Activated CD4-positive, CD25-positive, alpha-beta regulatory T cell treated with anti-CD3 and anti-CD28 coated beads, Interleukin-2, amount 50 U/mL, for 72 hours (primary cell): ENCODE measurements at regions not wholly inside any gene's neighbourhood (a gene's known extent, or its start where the extent isn't known, plus 50 kb on each side); places are given as distances from the start of the nearest gene placed in this dataset.
A peak's percentile ranks its signal among the peaks of the same experiment; 100 is the strongest.
"Not testable (repeated sequence)": the region's sequence is repeated elsewhere in the genome, so short reads cannot be mapped to it uniquely, and the experiment has no call there.

Experiments used
- DNase-seq: peaks from one replicate; pipeline ENCODE4 v3.0.0; 2021

GRCh38 chrX:140163371-140164159, 198.2 kb upstream of the CXorf66 start:
- no peak for DNase-seq

DNA sequence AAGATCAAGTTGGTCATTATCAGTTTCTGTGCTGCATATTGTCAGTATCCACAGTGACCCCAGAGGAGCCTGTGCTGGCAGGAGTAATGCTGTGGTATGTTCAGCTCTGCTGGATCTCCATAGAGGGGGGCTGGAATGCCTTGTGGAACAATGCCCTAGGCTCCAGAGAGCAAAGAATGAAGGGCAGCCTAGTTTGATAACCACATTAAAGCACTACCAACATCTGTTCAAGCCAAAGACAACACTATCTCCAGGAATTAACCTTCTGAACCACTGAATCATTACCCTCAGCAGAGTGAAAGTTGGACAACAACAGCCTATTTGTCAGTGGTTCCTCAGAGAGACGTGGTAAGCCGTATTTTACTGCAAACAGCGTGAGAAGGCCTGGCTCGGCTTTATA, 192.3 kb upstream of the CXorf66 start:
- DNase-seq: no peak

- DNase-seq: no peak
Observed at GRCh38 chrX:140157143-140157542, 191.8 kb upstream of the CXorf66 start.

GRCh38 chrX:140151316-140151715, 186.0 kb upstream of the CXorf66 start:
- DNase-seq: no peak

DNA sequence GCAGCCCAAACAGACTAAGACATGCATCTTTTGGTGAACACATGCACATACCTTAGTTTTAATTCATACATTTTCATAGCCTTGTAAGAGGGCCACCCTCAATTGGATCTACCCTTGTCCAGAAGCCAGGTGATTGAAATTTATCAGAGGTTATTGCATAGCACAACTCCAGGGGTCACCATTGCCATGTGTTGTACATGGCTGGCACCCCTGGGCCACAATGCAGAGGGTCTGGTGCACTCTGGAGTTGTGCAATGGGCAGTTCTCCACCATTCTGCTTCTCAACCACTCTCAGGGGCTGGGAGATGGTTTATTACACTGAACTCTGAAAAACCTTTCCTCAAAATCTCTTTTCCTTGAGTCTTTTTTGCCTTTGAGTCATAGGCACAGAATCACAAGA, 184.4 kb upstream of the CXorf66 start:
- DNase-seq: no peak

- DNase-seq: peak; percentile 34
Observed at GRCh38 chrX:140141444-140142029, 176.2 kb upstream of the CXorf66 start.

DNA sequence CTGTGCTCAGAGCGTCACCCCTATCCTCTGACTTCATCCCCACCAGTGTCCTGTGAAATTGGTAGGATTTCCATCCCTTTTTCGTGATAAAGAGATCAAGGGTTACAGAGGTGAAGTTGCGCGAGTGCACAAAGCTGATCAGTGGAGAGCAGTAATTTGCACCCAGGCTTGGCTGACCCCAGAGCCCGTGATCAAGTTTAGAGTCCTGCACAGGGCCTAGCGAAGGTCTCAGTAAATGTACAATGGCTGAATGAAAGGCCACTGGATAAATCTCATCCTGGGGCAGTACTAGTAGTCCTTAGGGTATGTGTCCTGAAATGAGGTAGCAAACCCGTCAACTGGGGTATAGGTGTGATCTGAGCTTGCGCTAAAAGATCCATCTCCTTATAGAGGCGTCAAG, 173.2 kb upstream of the CXorf66 start:
- DNase-seq: not testable (repeated sequence)

DNA sequence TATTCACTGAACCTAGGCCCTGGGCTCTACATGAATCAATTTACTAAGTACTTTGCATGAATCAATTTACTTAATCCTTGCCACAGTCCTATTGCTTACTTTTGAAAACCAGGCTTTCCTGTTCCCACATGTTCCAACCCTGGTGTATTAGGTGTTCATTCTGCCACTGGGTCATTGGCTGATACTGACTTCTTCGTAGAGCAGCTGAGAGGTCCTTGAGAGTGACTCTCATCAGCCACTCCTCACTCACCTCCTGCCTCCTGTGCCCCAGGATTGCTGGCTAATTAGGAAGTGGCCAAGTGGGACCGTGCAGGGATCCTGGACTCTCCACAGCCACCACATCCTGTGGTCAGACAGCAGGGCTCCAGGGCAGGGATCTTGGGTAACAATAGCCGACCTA, 172.7 kb upstream of the CXorf66 start:
- DNase-seq: not testable (repeated sequence)

DNA sequence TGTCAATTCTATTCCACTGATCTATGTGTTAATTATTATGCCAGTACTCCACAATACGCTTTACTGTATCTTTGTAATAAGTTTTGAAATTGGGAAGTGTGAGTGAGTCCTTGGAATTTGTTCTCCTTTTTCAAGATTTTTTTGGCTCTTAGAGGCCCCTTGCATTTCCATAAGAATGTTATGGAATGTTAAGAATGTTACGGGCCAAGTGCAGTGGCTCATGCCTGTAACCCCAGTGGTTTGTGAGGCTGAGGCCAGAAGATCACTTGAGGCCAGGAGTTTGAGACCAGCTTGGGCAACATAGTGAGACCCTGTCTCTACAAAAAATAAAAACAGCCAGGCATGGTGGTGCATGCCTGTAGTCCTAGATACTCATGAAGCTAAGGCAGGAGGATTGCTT, 167.6 kb upstream of the CXorf66 start:
- DNase-seq: no peak

GRCh38 chrX:140123446-140123845, 158.1 kb upstream of the CXorf66 start:
- DNase-seq: no peak

DNA sequence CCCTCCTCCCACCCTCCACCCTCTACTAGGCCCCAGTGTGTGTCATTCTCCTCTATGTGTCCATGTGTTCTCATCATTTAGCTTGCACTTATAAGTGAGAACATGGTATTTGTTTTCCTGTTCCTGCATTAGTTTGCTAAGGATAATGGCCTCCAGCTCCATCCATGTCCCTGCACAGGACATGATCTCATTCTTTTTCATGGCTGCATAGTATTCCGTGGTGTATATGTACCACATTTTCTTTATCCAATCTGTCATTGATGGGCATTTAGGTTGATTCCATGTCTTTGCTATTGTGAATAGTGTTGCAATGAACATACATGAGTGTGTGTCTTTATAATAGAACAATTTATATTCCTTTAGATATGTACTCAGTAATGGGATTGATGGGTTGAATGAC, 148.7 kb upstream of the CXorf66 start:
- DNase-seq: not testable (repeated sequence)

- DNase-seq: no peak
Observed at GRCh38 chrX:140110081-140110650, 144.8 kb upstream of the CXorf66 start.

- no peak for DNase-seq
Observed at GRCh38 chrX:140104760-140105159, 139.4 kb upstream of the CXorf66 start.

DNA sequence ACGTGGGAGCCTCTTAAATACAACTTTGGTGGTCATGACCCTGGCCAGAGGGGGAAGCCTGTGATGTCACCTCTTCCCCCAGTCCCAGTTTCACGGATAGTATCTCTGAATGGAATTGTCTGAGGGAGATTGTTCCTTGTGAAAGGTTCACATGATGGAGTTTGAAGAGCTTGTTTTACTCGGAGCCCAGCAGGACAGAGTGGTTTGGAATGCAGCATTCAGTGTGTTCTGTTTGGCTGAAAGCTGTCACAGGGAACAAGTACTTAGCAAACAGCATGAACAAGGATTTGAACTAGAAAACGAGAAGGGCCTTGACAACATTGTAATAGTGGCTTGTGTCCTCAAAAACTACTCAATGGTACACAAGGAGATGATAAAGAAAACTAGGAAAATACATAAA, 133.9 kb upstream of the CXorf66 start:
- DNase-seq: no peak

GRCh38 chrX:140092121-140092520, 126.8 kb upstream of the CXorf66 start:
- no peak for DNase-seq

- no peak for DNase-seq
Observed at GRCh38 chrX:140091125-140091886, 126.0 kb upstream of the CXorf66 start.

- DNase-seq: no peak
Observed at GRCh38 chrX:140090800-140091124, 125.4 kb upstream of the CXorf66 start.

DNA sequence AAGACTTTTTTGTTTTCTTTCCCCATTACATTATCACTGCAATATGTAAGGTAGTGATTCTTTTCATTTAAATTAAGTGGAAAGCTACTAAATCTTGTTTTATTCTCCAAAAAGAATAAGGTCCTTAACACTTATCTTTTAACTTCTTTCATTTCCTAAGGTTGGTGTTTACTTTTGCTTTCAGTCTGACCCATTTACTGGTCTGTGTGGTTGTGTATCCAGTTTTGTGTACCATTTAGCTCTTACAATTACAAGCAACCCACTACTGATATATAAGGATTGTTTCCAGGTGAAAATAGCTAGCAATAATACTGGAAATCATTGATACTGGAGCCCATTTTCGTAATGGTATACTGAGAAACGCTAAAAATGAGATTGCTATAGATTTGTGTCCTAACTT, 123.1 kb upstream of the CXorf66 start:
- no peak for DNase-seq

DNA sequence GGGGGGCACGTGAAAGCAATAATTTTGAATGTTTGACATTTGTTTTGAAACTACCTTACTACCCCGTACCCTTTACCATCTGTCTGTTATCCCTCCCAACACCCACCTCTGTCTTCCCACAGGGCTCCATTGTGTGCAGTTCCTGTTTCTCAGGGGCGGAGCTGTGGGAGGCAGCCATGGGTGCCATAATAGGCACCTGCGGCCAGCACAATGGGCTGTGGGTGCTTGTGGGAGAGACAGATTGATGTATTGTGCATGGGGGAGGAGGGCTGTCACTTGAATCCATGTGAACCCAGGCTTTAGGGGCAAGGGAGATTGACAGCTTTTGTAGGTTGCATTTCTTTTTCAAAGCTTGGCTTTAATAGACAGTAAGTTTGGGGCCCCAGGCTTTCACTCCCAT, 122.6 kb upstream of the CXorf66 start:
- DNase-seq: no peak

- no peak for DNase-seq
Observed at GRCh38 chrX:140086691-140087090, 121.4 kb upstream of the CXorf66 start.

GRCh38 chrX:140074851-140075250, 109.5 kb upstream of the CXorf66 start:
- DNase-seq: not testable (repeated sequence)

DNA sequence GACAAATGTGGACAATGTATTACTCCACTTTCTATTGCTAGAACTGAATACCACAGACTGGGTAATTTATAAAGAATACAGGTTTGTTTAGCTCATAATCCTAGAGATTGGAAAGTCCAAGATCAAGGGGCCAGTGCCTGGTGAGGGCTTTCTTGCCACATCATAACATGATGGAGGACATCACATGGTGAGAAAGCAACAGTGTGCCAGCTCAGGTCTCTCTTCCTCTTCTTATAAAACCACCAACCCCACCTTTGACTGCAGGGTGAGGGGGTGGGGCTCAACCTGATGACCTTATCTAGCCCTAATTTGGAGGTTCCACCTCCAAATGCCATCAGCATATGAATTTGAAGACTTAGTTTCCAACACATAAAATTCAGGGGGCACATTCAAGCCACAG, 105.7 kb upstream of the CXorf66 start:
- no peak for DNase-seq

GRCh38 chrX:140065961-140066662, 100.8 kb upstream of the CXorf66 start:
- DNase-seq: no peak
